Rectal smooth muscle tissue (tissue), 1 donor: ENCODE measurements at regions not wholly inside any gene's neighbourhood (a gene's known extent, or its start where the extent isn't known, plus 50 kb on each side); places are given as distances from the start of the nearest gene placed in this dataset.
"Not testable (repeated sequence)": the region's sequence is repeated elsewhere in the genome, so short reads cannot be mapped to it uniquely, and the experiment has no call there.

ENCODE experiments used
- H3K27ac ChIP-seq: one replicate; pipeline ENCODE4 v1.7.0; 2013; ENCODE audit warnings: low read depth, low read length, inconsistent platforms
- H3K27me3 ChIP-seq: one replicate; pipeline ENCODE4 v1.7.0; 2013; ENCODE audit warnings: low read length; ENCODE audit not compliant: control insufficient read depth, insufficient read depth
- H3K36me3 ChIP-seq: one replicate; pipeline ENCODE4 v1.7.0; 2013; ENCODE audit warnings: low read length; ENCODE audit not compliant: control insufficient read depth, insufficient read depth
- H3K4me1 ChIP-seq: one replicate; pipeline ENCODE4 v1.7.0; 2013; ENCODE audit warnings: low read length; ENCODE audit not compliant: control insufficient read depth, insufficient read depth
- H3K4me3 ChIP-seq: one replicate; pipeline ENCODE4 v1.7.0; 2013; ENCODE audit warnings: low read length
- H3K9ac ChIP-seq: one replicate; pipeline ENCODE4 v1.7.0; 2013; ENCODE audit warnings: low read length

- H3K27ac ChIP-seq, result no peak overlapping the region
These were observed 192.1 kb upstream of the KIF2B start for GRCh38 chr17:53630638-53631037.

GRCh38 chr17:53630115-53630514, 192.6 kb upstream of the KIF2B start:
- no peaks in the 10 kb centered on the region for H3K36me3 ChIP-seq
- no peak overlapping the region for H3K27ac ChIP-seq
- no peak overlapping the region for H3K9ac ChIP-seq
- H3K27me3 ChIP-seq, result no peaks in the 10 kb centered on the region
- no peaks in the 10 kb centered on the region for H3K4me1 ChIP-seq
- H3K4me3 ChIP-seq, result no peak overlapping the region

More at GRCh38 chr17:53630638-53631037, 192.1 kb upstream of the KIF2B start:
- no peaks in the 10 kb centered on the region for H3K27me3 ChIP-seq
- no peak overlapping the region for H3K9ac ChIP-seq
- H3K4me1 ChIP-seq, result no peaks in the 10 kb centered on the region
- H3K36me3 ChIP-seq, result no peaks in the 10 kb centered on the region
- no peak overlapping the region for H3K4me3 ChIP-seq

GRCh38 chr17:53629188-53629587, 193.5 kb upstream of the KIF2B start:
- Histone ChIP-seq H3K4me1 (no peaks in the 10 kb centered on the region), H3K9ac (no peak overlapping the region), H3K4me3 (no peak overlapping the region), H3K27me3 (no peaks in the 10 kb centered on the region), H3K27ac (no peak overlapping the region), H3K36me3 (no peaks in the 10 kb centered on the region)

- Histone ChIP-seq H3K27ac (no peak overlapping the region), H3K4me3 (no peak overlapping the region), H3K27me3 (no peaks in the 10 kb centered on the region), H3K36me3 (no peaks in the 10 kb centered on the region), H3K4me1 (no peaks in the 10 kb centered on the region), H3K9ac (no peak overlapping the region)
These were observed 194.7 kb upstream of the KIF2B start for GRCh38 chr17:53628011-53628410.

GRCh38 chr17:53627511-53627910, 195.2 kb upstream of the KIF2B start:
- Histone ChIP-seq H3K9ac (no peak overlapping the region), H3K27ac (no peak overlapping the region), H3K27me3 (no peaks in the 10 kb centered on the region), H3K4me1 (no peaks in the 10 kb centered on the region), H3K4me3 (no peak overlapping the region), H3K36me3 (no peaks in the 10 kb centered on the region)

GRCh38 chr17:53626286-53626685, 196.4 kb upstream of the KIF2B start:
- Histone ChIP-seq H3K36me3 (no peaks in the 10 kb centered on the region), H3K9ac (no peak overlapping the region), H3K27ac (no peak overlapping the region), H3K4me3 (no peak overlapping the region), H3K27me3 (no peaks in the 10 kb centered on the region), H3K4me1 (no peaks in the 10 kb centered on the region)

GRCh38 chr17:53619025-53619424, 203.7 kb upstream of the KIF2B start:
- no peaks in the 10 kb centered on the region for H3K27me3 ChIP-seq
- no peak overlapping the region for H3K4me3 ChIP-seq
- H3K9ac ChIP-seq, result no peak overlapping the region
- H3K27ac ChIP-seq, result no peak overlapping the region
- no peaks in the 10 kb centered on the region for H3K36me3 ChIP-seq
- H3K4me1 ChIP-seq, result no peaks in the 10 kb centered on the region

- H3K27ac ChIP-seq, H3K4me3 ChIP-seq, H3K9ac ChIP-seq, H3K36me3 ChIP-seq, H3K27me3 ChIP-seq, H3K4me1 ChIP-seq: not testable (repeated sequence)
These were observed 214.5 kb upstream of the KIF2B start for GRCh38 chr17:53608208-53608607.

- Histone ChIP-seq H3K4me1 (no peaks in the 10 kb centered on the region), H3K9ac (no peak overlapping the region), H3K36me3 (no peaks in the 10 kb centered on the region), H3K27ac (no peak overlapping the region), H3K4me3 (no peak overlapping the region), H3K27me3 (no peaks in the 10 kb centered on the region)
These were observed 215.3 kb upstream of the KIF2B start for GRCh38 chr17:53607475-53607874.

- Histone ChIP-seq H3K27me3 (no peaks in the 10 kb centered on the region), H3K9ac (no peak overlapping the region)
These were observed 234.4 kb upstream of the KIF2B start for GRCh38 chr17:53588317-53588716.

GRCh38 chr17:53574038-53574437, 248.7 kb upstream of the KIF2B start:
- no peaks in the 10 kb centered on the region for H3K4me1 ChIP-seq
- no peak overlapping the region for H3K27ac ChIP-seq
- no peaks in the 10 kb centered on the region for H3K36me3 ChIP-seq
- no peak overlapping the region for H3K4me3 ChIP-seq
- H3K27me3 ChIP-seq, result no peaks in the 10 kb centered on the region
- no peak overlapping the region for H3K9ac ChIP-seq

More at GRCh38 chr17:53588317-53588716, 234.4 kb upstream of the KIF2B start:
- Histone ChIP-seq H3K27ac (no peak overlapping the region), H3K4me1 (no peaks in the 10 kb centered on the region), H3K36me3 (no peaks in the 10 kb centered on the region), H3K4me3 (no peak overlapping the region)

GRCh38 chr17:53571342-53571741, 251.4 kb upstream of the KIF2B start:
- no peak overlapping the region for H3K9ac ChIP-seq
- no peaks in the 10 kb centered on the region for H3K27me3 ChIP-seq
- no peaks in the 10 kb centered on the region for H3K36me3 ChIP-seq
- no peak overlapping the region for H3K4me3 ChIP-seq
- no peak overlapping the region for H3K27ac ChIP-seq
- H3K4me1 ChIP-seq, result no peaks in the 10 kb centered on the region

GRCh38 chr17:53570731-53571130, 252.0 kb upstream of the KIF2B start:
- no peak overlapping the region for H3K4me3 ChIP-seq
- H3K4me1 ChIP-seq, result no peaks in the 10 kb centered on the region
- H3K27ac ChIP-seq, result no peak overlapping the region
- no peaks in the 10 kb centered on the region for H3K36me3 ChIP-seq
- no peaks in the 10 kb centered on the region for H3K27me3 ChIP-seq
- H3K9ac ChIP-seq, result no peak overlapping the region
